ENCODE measurements at regions not wholly inside any gene's neighbourhood (a gene's known extent, or its start where the extent isn't known, plus 50 kb on each side); places are given as distances from the start of the nearest gene placed in this dataset.

GRCh38 chr13:40492511-40492910 is 173.9 kb downstream of the FOXO1 start:
- no peaks in the 10 kb centered on the region for H3K27me3 ChIP-seq (ENCODE audit: control insufficient read depth, low read length)
- no peaks in the 10 kb centered on the region; the same call in 1 of the 2 replicates for H3F3A ChIP-seq (ENCODE audit: control insufficient read depth, insufficient read depth)
- no peaks in the 10 kb centered on the region for H3K9me3 ChIP-seq (ENCODE audit: control insufficient read depth, insufficient read depth, low read length)
- no peaks in the 10 kb centered on the region for H3K79me2 ChIP-seq (ENCODE audit: control insufficient read depth, low read length)
- no peaks in the 10 kb centered on the region for H4K20me1 ChIP-seq (ENCODE audit: control insufficient read depth, insufficient read depth, low read depth, low read length)
- peaks cover 72% of the 10 kb centered on the region for H3K4me1 ChIP-seq (ENCODE audit: control insufficient read depth, low read length)
- H3K4me3 ChIP-seq (ENCODE audit: low read length) = no peak overlapping the region
- H3K4me2 ChIP-seq (ENCODE audit: low read length) = no peak overlapping the region
- TF ChIP-seq CTCF (IDR thresholded peaks at IDR 0.05; ENCODE audit: low read depth, low read length, poor library complexity, severe bottlenecking) = no peak
- no peak for TF ChIP-seq EZH2phosphoT487 (IDR thresholded peaks at IDR 0.05; ENCODE audit: borderline replicate concordance, low read length)
- no peaks in the 10 kb centered on the region for H3K9me2 ChIP-seq (replicated peaks; ENCODE audit: control insufficient read depth, low read length)
- no peak overlapping the region for H3K27ac ChIP-seq (ENCODE audit: low read depth, low read length)
- no peaks in the 10 kb centered on the region for H3K36me3 ChIP-seq (ENCODE audit: control insufficient read depth, low read length)

GRCh38 chr13:40494513-40494912 is 171.9 kb downstream of the FOXO1 start:
- TF ChIP-seq CTCF (IDR thresholded peaks at IDR 0.05; ENCODE audit: low read depth, low read length, poor library complexity, severe bottlenecking) (no peak), EZH2phosphoT487 (IDR thresholded peaks at IDR 0.05; ENCODE audit: borderline replicate concordance, low read length) (no peak)
- Histone ChIP-seq H3K27me3 (ENCODE audit: control insufficient read depth, low read length) (no peaks in the 10 kb centered on the region), H3K4me1 (ENCODE audit: control insufficient read depth, low read length) (peaks cover 61% of the 10 kb centered on the region), H3K79me2 (ENCODE audit: control insufficient read depth, low read length) (no peaks in the 10 kb centered on the region), H3K27ac (ENCODE audit: low read depth, low read length) (peak overlapping the region; percentile 43), H3K4me2 (ENCODE audit: low read length) (peak overlapping the region; percentile 57), H3K4me3 (ENCODE audit: low read length) (peak overlapping the region; percentile 56), H3K36me3 (ENCODE audit: control insufficient read depth, low read length) (no peaks in the 10 kb centered on the region), H3F3A (ENCODE audit: control insufficient read depth, insufficient read depth) (no peaks in the 10 kb centered on the region; the same call in 1 of the 2 replicates), H4K20me1 (ENCODE audit: control insufficient read depth, insufficient read depth, low read depth, low read length) (no peaks in the 10 kb centered on the region), H3K9me2 (replicated peaks; ENCODE audit: control insufficient read depth, low read length) (no peaks in the 10 kb centered on the region), H3K9me3 (ENCODE audit: control insufficient read depth, insufficient read depth, low read length) (no peaks in the 10 kb centered on the region)

- peaks cover 55% of the 10 kb centered on the region for H3K4me1 ChIP-seq (ENCODE audit: control insufficient read depth, low read length)
These were observed 171.4 kb downstream of the FOXO1 start for GRCh38 chr13:40494946-40495620.

More at GRCh38 chr13:40494946-40495620, 171.4 kb downstream of the FOXO1 start:
- H3F3A ChIP-seq (ENCODE audit: control insufficient read depth, insufficient read depth) = no peaks in the 10 kb centered on the region; the same call in 1 of the 2 replicates
- peak overlapping the region; percentile 57 for H3K4me2 ChIP-seq (ENCODE audit: low read length)
- peak overlapping the region; percentile 56 for H3K4me3 ChIP-seq (ENCODE audit: low read length)
- no peak for TF ChIP-seq EZH2phosphoT487 (IDR thresholded peaks at IDR 0.05; ENCODE audit: borderline replicate concordance, low read length)
- TF ChIP-seq CTCF (IDR thresholded peaks at IDR 0.05; ENCODE audit: low read depth, low read length, poor library complexity, severe bottlenecking) = no peak
- no peaks in the 10 kb centered on the region for H3K36me3 ChIP-seq (ENCODE audit: control insufficient read depth, low read length)
- no peaks in the 10 kb centered on the region for H3K9me2 ChIP-seq (replicated peaks; ENCODE audit: control insufficient read depth, low read length)
- peak overlapping the region; percentile 43 for H3K27ac ChIP-seq (ENCODE audit: low read depth, low read length)
- H3K27me3 ChIP-seq (ENCODE audit: control insufficient read depth, low read length) = no peaks in the 10 kb centered on the region
- H3K9me3 ChIP-seq (ENCODE audit: control insufficient read depth, insufficient read depth, low read length) = no peaks in the 10 kb centered on the region
- H3K79me2 ChIP-seq (ENCODE audit: control insufficient read depth, low read length) = no peaks in the 10 kb centered on the region
- no peaks in the 10 kb centered on the region for H4K20me1 ChIP-seq (ENCODE audit: control insufficient read depth, insufficient read depth, low read depth, low read length)
